ENCODE measurements at regions not wholly inside any gene's neighbourhood (a gene's known extent, or its start where the extent isn't known, plus 50 kb on each side); places are given as distances from the start of the nearest gene placed in this dataset.

GRCh38 chr7:46489106-46489505 lies 568.0 kb upstream of the IGFBP3 start:
- TF ChIP-seq POLR2A (IDR thresholded peaks at IDR 0.05): no peak
- TF ChIP-seq, protein P1, sequence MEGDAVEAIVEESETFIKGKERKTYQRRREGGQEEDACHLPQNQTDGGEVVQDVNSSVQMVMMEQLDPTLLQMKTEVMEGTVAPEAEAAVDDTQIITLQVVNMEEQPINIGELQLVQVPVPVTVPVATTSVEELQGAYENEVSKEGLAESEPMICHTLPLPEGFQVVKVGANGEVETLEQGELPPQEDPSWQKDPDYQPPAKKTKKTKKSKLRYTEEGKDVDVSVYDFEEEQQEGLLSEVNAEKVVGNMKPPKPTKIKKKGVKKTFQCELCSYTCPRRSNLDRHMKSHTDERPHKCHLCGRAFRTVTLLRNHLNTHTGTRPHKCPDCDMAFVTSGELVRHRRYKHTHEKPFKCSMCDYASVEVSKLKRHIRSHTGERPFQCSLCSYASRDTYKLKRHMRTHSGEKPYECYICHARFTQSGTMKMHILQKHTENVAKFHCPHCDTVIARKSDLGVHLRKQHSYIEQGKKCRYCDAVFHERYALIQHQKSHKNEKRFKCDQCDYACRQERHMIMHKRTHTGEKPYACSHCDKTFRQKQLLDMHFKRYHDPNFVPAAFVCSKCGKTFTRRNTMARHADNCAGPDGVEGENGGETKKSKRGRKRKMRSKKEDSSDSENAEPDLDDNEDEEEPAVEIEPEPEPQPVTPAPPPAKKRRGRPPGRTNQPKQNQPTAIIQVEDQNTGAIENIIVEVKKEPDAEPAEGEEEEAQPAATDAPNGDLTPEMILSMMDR (IDR thresholded peaks at IDR 0.05): no peak
